HCT116 (cell line): ENCODE measurements at regions not wholly inside any gene's neighbourhood (a gene's known extent, or its start where the extent isn't known, plus 50 kb on each side); places are given as distances from the start of the nearest gene placed in this dataset.

Experiments used
- ATAC-seq: fragments of 200-7000 bp; cut with Tn5 transposase; 2 replicates; pipeline ENCODE4 v1.9.1; 2020; ENCODE audit warnings: mild to moderate bottlenecking, moderate library complexity
- BruUV-seq: library from RNA; stranded (reverse); fragments of 400-500 nt; replicated peaks from 2 replicates; lab custom pipeline; 2021; lab: Mats Ljungman, UMichigan
- CTCF ChIA-PET: fragments of 300-600 bp; sonication (Branson Sonifier 250); formaldehyde crosslinking; loops from one replicate; lab custom pipeline; 2021; ENCODE audit warnings: antibody characterized with exemption; lab: Charles Lee
- POLR2A ChIA-PET: fragments of 300-600, 350-600 bp; sonication (Branson Sonifier 250); formaldehyde crosslinking; loops from one replicate; lab custom pipeline; 2021; ENCODE audit warnings: antibody characterized with exemption; lab: Charles Lee
- RAD21 ChIA-PET, 2 experiments: fragments of 300-600 bp; sonication (Branson Sonifier 250); formaldehyde crosslinking; loops; one replicate each; lab custom pipeline; 2023; ENCODE audit warnings: low total read pairs in 2 of 2; ENCODE audit not compliant: uncharacterized antibody in 2 of 2, unreplicated experiment in 2 of 2, low non-redundant PET in 1 of 2; lab: Charles Lee
- DNase-seq: peaks from one replicate; pipeline ENCODE4 v3.0.0-alpha.2; 2010; ENCODE audit warnings: low read depth, low spot score
- H2AFZ ChIP-seq: fragments of 200-600 bp; shearing (Covaris generic), sonication (generic); 2 replicates; pipeline ENCODE4 v1.6.1; 2017; ENCODE audit warnings: low read depth, mixed run types, mixed read lengths, antibody characterized with exemption, low read length; ENCODE audit not compliant: poor library complexity, severe bottlenecking
- H3K27ac ChIP-seq: 2 replicates; pipeline ENCODE4 v1.5.1; 2012; ENCODE audit warnings: low read depth, low read length
- H3K27me3 ChIP-seq: fragments of 200-600 bp; sonication (generic); 2 replicates; pipeline ENCODE4 v1.6.1; 2016; ENCODE audit warnings: mixed run types, low read length, mixed read lengths; ENCODE audit not compliant: insufficient read depth
- H3K36me3 ChIP-seq, 2 experiments: fragments of 200-500 bp in 1 of 2; fragments of 200-600 bp in 1 of 2; sonication (Bioruptor generic) in 1 of 2; sonication (generic) in 1 of 2; 2 replicates each; pipeline versions ENCODE4 v1.5.1 to v1.6.1; 2014 to 2016; ENCODE audit warnings: low read length in 2 of 2, inconsistent platforms in 1 of 2, mixed read lengths in 1 of 2, mixed run types in 1 of 2; ENCODE audit not compliant: insufficient read depth in 2 of 2, control insufficient read depth in 1 of 2
- H3K4me1 ChIP-seq, 2 experiments: fragments of 200-600 bp in 1 of 2; sonication (generic) in 1 of 2; 2 replicates each; pipeline versions ENCODE4 v1.5.1 to v1.6.1; 2012 to 2017; ENCODE audit warnings: low read length in 2 of 2, inconsistent platforms in 1 of 2, mild to moderate bottlenecking in 1 of 2, mixed read lengths in 1 of 2, mixed run types in 1 of 2, moderate library complexity in 1 of 2; ENCODE audit not compliant: insufficient read depth in 2 of 2, control insufficient read depth in 1 of 2
- H3K4me2 ChIP-seq: fragments of 200-600 bp; sonication (generic); 2 replicates; pipeline ENCODE4 v1.6.1; 2017; ENCODE audit warnings: mixed run types, low read length, mixed read lengths
- H3K4me3 ChIP-seq, 2 experiments: fragments of 200-600 bp in 1 of 2; sonication (generic) in 1 of 2; replicated peaks in 1 of 2; 2 replicates each; pipeline ENCODE4 v1.5.1; 2011 to 2016; ENCODE audit warnings: low read length in 2 of 2, control low read depth in 1 of 2, low read depth in 1 of 2, mild to moderate bottlenecking in 1 of 2, mixed read lengths in 1 of 2, mixed run types in 1 of 2
- H3K79me2 ChIP-seq: fragments of 200-600 bp; sonication (generic); 2 replicates; pipeline ENCODE4 v1.6.1; 2017; ENCODE audit warnings: mild to moderate bottlenecking, mixed run types, low read length, moderate library complexity, mixed read lengths; ENCODE audit not compliant: insufficient read depth
- H3K9ac ChIP-seq: fragments of 200-600 bp; sonication (generic); 2 replicates; pipeline ENCODE4 v1.6.1; 2016; ENCODE audit warnings: low read length, mixed read lengths
- H3K9me2 ChIP-seq: fragments of 200-600 bp; sonication (generic), shearing (Covaris generic); 2 replicates; pipeline ENCODE4 v1.6.1; 2017; ENCODE audit warnings: mixed run types, mild to moderate bottlenecking, moderate library complexity; ENCODE audit not compliant: insufficient read depth
- H3K9me3 ChIP-seq, 2 experiments: fragments of 200-500 bp in 1 of 2; fragments of 200-600 bp in 1 of 2; sonication (Bioruptor generic) in 1 of 2; sonication (generic) in 1 of 2; 2 replicates each; pipeline ENCODE4 v1.6.1; 2014 to 2017; ENCODE audit warnings: low read length in 2 of 2, mixed read lengths in 2 of 2, inconsistent platforms in 1 of 2, low read depth in 1 of 2, mild to moderate bottlenecking in 1 of 2, mixed run types in 1 of 2, moderate library complexity in 1 of 2; ENCODE audit not compliant: control insufficient read depth in 1 of 2, insufficient read depth in 1 of 2
- H4K20me1 ChIP-seq: fragments of 200-600 bp; sonication (generic), shearing (Covaris generic); 2 replicates; pipeline ENCODE4 v1.6.1; 2017; ENCODE audit warnings: mixed run types, mild to moderate bottlenecking, moderate library complexity; ENCODE audit not compliant: insufficient read depth
- CEBPB ChIP-seq: IDR thresholded peaks from 2 replicates; pipeline ENCODE4 v1.6.1; 2012; ENCODE audit warnings: low read depth
- ELF1 ChIP-seq: IDR thresholded peaks from 2 replicates; pipeline ENCODE4 v1.6.1; 2012; ENCODE audit warnings: low read depth, borderline replicate concordance
- EZH2 ChIP-seq: fragments of 200-600 bp; sonication (generic); IDR thresholded peaks from 2 replicates; pipeline ENCODE4 v1.6.1; 2017; ENCODE audit warnings: antibody characterized with exemption, mixed run types
- EZH2phosphoT487 ChIP-seq: fragments of 200-600 bp; IDR thresholded peaks from 2 replicates; pipeline ENCODE4 v1.6.1; 2018; ENCODE audit warnings: antibody characterized with exemption, borderline replicate concordance
- POLR2AphosphoS5 ChIP-seq: IDR thresholded peaks from 2 replicates; pipeline ENCODE4 v1.6.1; 2011; ENCODE audit warnings: mild to moderate bottlenecking, low read depth, low read length, moderate library complexity
- RAD21 ChIP-seq: IDR thresholded peaks from 2 replicates; pipeline ENCODE4 v1.6.1; 2012; ENCODE audit warnings: low read depth, mild to moderate bottlenecking
- SIN3A ChIP-seq: IDR thresholded peaks from 2 replicates; pipeline ENCODE4 v1.6.1; 2012; ENCODE audit warnings: low read depth
- SRF ChIP-seq: IDR thresholded peaks from 2 replicates; pipeline ENCODE4 v1.6.1; 2012; ENCODE audit warnings: low read depth
- YY1 ChIP-seq: IDR thresholded peaks from 2 replicates; pipeline ENCODE4 v1.6.1; 2011; ENCODE audit warnings: low read length, low read depth, moderate library complexity, mild to moderate bottlenecking; ENCODE audit not compliant: insufficient replicate concordance; ENCODE audit errors: extremely low read depth
- ZFX ChIP-seq: fragments of 450-650 bp; IDR thresholded peaks from 2 replicates; pipeline ENCODE4 v1.6.1; 2017
- ZNF274 ChIP-seq: fragments of 200-500 bp; sonication (Bioruptor generic); IDR thresholded peaks from 2 replicates; pipeline ENCODE4 v1.6.1; 2014; ENCODE audit warnings: mild to moderate bottlenecking, low read depth, low read length, inconsistent platforms
- intact Hi-C: fragments of 100-400 bp; cut with micrococcal nuclease; formaldehyde crosslinking; loops from 2 replicates; pipeline ENCODE4 v1.10.0; 2022
- TF ChIP-seq, protein P1 (sequence below): IDR thresholded peaks from 2 replicates; pipeline ENCODE4 v1.6.1; 2012; ENCODE audit warnings: low read depth
- TF ChIP-seq, protein P2 (sequence below), 3 experiments: fragments of 200-600 bp in 1 of 3; sonication (generic) in 1 of 3; IDR thresholded peaks in 2 of 3; conservative IDR thresholded peaks in 1 of 3; 2 replicates each; pipeline ENCODE4 v1.5.1; 2012 to 2017; ENCODE audit warnings: low read depth in 2 of 3, low read length in 2 of 3, antibody characterized with exemption in 1 of 3, borderline replicate concordance in 1 of 3, control low read depth in 1 of 3, mild to moderate bottlenecking in 1 of 3, mixed read lengths in 1 of 3, mixed run types in 1 of 3, moderate library complexity in 1 of 3; ENCODE audit not compliant: insufficient read depth in 1 of 3

DNA sequence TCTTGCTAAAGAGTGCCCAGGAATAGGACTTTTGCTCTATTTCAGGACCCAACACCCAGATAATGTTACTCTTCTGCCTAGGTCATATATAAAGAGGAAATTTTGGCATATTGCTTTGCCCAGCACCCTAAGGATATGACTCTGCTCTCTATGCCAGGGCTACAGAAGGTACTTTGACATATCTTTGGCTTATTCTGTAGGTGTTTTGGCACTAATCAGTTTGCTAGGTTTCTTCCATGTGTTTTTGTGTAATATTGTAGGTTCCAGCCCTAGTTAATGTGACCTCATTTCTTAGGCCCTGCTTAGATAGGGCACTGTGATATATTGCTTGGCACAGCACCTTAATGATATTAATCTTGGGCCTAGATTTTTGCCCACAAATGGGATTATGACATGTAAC is 842.9 kb upstream of the TSPY4 start:
- no peaks in the 10 kb centered on the region for H3K4me1 ChIP-seq
- no peaks in the 10 kb centered on the region for H4K20me1 ChIP-seq
- H2AFZ ChIP-seq, result no peak overlapping the region
- H3K36me3 ChIP-seq, result no peaks in the 10 kb centered on the region
- no peaks in the 10 kb centered on the region for H3K9me3 ChIP-seq
- ATAC-seq (no peak), DNase-seq (no peak)
- no peak overlapping the region for H3K27ac ChIP-seq
- intact Hi-C loops, result no loop called here
- RAD21 ChIA-PET, result no interaction called here
- BruUV-seq, result no TSS peak
- CTCF ChIA-PET, result no interaction called here
- no peak overlapping the region for H3K4me3 ChIP-seq
- TF ChIP-seq ELF1 (no peak), SRF (no peak), EZH2phosphoT487 (no peak), ZNF274 (no peak), CEBPB (no peak), ZFX (no peak), SIN3A (no peak), EZH2 (no peak), RAD21 (no peak), POLR2AphosphoS5 (no peak), YY1 (no peak)
- TF ChIP-seq, protein P1, sequence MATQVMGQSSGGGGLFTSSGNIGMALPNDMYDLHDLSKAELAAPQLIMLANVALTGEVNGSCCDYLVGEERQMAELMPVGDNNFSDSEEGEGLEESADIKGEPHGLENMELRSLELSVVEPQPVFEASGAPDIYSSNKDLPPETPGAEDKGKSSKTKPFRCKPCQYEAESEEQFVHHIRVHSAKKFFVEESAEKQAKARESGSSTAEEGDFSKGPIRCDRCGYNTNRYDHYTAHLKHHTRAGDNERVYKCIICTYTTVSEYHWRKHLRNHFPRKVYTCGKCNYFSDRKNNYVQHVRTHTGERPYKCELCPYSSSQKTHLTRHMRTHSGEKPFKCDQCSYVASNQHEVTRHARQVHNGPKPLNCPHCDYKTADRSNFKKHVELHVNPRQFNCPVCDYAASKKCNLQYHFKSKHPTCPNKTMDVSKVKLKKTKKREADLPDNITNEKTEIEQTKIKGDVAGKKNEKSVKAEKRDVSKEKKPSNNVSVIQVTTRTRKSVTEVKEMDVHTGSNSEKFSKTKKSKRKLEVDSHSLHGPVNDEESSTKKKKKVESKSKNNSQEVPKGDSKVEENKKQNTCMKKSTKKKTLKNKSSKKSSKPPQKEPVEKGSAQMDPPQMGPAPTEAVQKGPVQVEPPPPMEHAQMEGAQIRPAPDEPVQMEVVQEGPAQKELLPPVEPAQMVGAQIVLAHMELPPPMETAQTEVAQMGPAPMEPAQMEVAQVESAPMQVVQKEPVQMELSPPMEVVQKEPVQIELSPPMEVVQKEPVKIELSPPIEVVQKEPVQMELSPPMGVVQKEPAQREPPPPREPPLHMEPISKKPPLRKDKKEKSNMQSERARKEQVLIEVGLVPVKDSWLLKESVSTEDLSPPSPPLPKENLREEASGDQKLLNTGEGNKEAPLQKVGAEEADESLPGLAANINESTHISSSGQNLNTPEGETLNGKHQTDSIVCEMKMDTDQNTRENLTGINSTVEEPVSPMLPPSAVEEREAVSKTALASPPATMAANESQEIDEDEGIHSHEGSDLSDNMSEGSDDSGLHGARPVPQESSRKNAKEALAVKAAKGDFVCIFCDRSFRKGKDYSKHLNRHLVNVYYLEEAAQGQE, result no peak
- TF ChIP-seq, protein P2, sequence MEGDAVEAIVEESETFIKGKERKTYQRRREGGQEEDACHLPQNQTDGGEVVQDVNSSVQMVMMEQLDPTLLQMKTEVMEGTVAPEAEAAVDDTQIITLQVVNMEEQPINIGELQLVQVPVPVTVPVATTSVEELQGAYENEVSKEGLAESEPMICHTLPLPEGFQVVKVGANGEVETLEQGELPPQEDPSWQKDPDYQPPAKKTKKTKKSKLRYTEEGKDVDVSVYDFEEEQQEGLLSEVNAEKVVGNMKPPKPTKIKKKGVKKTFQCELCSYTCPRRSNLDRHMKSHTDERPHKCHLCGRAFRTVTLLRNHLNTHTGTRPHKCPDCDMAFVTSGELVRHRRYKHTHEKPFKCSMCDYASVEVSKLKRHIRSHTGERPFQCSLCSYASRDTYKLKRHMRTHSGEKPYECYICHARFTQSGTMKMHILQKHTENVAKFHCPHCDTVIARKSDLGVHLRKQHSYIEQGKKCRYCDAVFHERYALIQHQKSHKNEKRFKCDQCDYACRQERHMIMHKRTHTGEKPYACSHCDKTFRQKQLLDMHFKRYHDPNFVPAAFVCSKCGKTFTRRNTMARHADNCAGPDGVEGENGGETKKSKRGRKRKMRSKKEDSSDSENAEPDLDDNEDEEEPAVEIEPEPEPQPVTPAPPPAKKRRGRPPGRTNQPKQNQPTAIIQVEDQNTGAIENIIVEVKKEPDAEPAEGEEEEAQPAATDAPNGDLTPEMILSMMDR (IDR thresholded peaks at IDR 0.05 in 2 of 3, conservative IDR thresholded peaks at IDR 0.05 in 1 of 3; ENCODE audit: borderline replicate concordance in 1 of 3, insufficient read depth in 1 of 3, low read depth in 2 of 3, low read length in 2 of 3), result no peak
- H3K9ac ChIP-seq, result no peak overlapping the region
- no peaks in the 10 kb centered on the region for H3K79me2 ChIP-seq
- H3K9me2 ChIP-seq, result no peaks in the 10 kb centered on the region
- H3K4me2 ChIP-seq, result no peak overlapping the region
- POLR2A ChIA-PET, result no interaction called here
- no peaks in the 10 kb centered on the region for H3K27me3 ChIP-seq
